Neural crest cell (in vitro differentiated cells): ENCODE measurements at regions not wholly inside any gene's neighbourhood (a gene's known extent, or its start where the extent isn't known, plus 50 kb on each side); places are given as distances from the start of the nearest gene placed in this dataset.

Experiments
- DNase-seq: peaks from one replicate; pipeline ENCODE4 v3.0.0; 2021; ENCODE audit warnings: low read depth, mixed read lengths, low spot score
- H3K27ac Mint-ChIP-seq: one replicate; pipeline ENCODE4 v1.8.0; 2021; ENCODE audit warnings: mild to moderate bottlenecking, mixed read lengths; ENCODE audit not compliant: unreplicated experiment
- H3K27me3 Mint-ChIP-seq: 2 replicates; pipeline ENCODE4 v1.8.0; 2021; ENCODE audit warnings: low read depth, mild to moderate bottlenecking, mixed read lengths
- H3K36me3 Mint-ChIP-seq: 2 replicates; pipeline ENCODE4 v1.8.0; 2021; ENCODE audit warnings: low read depth, mild to moderate bottlenecking, mixed read lengths
- H3K4me1 Mint-ChIP-seq: 2 replicates; pipeline ENCODE4 v1.8.0; 2021; ENCODE audit warnings: mixed read lengths
- H3K4me3 Mint-ChIP-seq: one replicate; pipeline ENCODE4 v1.8.0; 2021; ENCODE audit warnings: mild to moderate bottlenecking, mixed read lengths
- H3K9me3 Mint-ChIP-seq: 2 replicates; pipeline ENCODE4 v1.8.0; 2021; ENCODE audit warnings: mixed read lengths
- TF ChIP-seq, protein P1 (sequence below): fragments of 200-600 bp; sonication (generic); conservative IDR thresholded peaks from 2 replicates; pipeline ENCODE4 v1.5.0; 2021; ENCODE audit warnings: antibody characterized with exemption, mild to moderate bottlenecking

GRCh38 chr5:98576275-98576674 lies 197.2 kb upstream of the RGMB start:
- TF ChIP-seq, protein P1, sequence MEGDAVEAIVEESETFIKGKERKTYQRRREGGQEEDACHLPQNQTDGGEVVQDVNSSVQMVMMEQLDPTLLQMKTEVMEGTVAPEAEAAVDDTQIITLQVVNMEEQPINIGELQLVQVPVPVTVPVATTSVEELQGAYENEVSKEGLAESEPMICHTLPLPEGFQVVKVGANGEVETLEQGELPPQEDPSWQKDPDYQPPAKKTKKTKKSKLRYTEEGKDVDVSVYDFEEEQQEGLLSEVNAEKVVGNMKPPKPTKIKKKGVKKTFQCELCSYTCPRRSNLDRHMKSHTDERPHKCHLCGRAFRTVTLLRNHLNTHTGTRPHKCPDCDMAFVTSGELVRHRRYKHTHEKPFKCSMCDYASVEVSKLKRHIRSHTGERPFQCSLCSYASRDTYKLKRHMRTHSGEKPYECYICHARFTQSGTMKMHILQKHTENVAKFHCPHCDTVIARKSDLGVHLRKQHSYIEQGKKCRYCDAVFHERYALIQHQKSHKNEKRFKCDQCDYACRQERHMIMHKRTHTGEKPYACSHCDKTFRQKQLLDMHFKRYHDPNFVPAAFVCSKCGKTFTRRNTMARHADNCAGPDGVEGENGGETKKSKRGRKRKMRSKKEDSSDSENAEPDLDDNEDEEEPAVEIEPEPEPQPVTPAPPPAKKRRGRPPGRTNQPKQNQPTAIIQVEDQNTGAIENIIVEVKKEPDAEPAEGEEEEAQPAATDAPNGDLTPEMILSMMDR: no peak
- no peak for DNase-seq
- H3K27ac Mint-ChIP-seq: peak overlapping the region; percentile 45
- peaks cover 7% of the 10 kb centered on the region for H3K9me3 Mint-ChIP-seq
- peaks cover 68% of the 10 kb centered on the region for H3K4me1 Mint-ChIP-seq
- no peak overlapping the region for H3K4me3 Mint-ChIP-seq
- peaks cover 25% of the 10 kb centered on the region for H3K36me3 Mint-ChIP-seq
- no peaks in the 10 kb centered on the region for H3K27me3 Mint-ChIP-seq

DNA sequence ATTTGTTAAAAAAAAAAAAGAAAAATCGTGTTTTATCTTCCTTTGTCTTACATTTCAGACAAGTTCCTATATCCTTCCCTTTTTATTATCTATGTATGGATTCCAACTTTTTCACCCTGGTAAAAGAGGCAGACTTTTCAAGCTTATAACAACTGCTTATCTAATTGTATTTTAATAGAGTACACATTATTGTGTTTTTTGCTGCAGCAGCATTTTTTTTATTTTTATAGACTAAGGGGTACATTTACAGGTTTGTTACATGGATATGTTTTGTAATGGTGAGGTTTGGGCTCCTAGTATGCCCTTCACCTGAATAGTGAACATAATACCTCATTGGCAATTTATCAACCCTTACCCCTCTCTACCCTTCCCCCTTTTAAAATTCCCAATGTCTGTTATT lies 195.0 kb upstream of the RGMB start:
- no peak for DNase-seq
- H3K4me3 Mint-ChIP-seq: no peak overlapping the region
- TF ChIP-seq, protein P1: no peak
- H3K9me3 Mint-ChIP-seq: peaks cover 6% of the 10 kb centered on the region
- H3K4me1 Mint-ChIP-seq: peaks cover 56% of the 10 kb centered on the region
- H3K27ac Mint-ChIP-seq: no peak overlapping the region
- H3K36me3 Mint-ChIP-seq: peaks cover 19% of the 10 kb centered on the region
- H3K27me3 Mint-ChIP-seq: no peaks in the 10 kb centered on the region

DNA sequence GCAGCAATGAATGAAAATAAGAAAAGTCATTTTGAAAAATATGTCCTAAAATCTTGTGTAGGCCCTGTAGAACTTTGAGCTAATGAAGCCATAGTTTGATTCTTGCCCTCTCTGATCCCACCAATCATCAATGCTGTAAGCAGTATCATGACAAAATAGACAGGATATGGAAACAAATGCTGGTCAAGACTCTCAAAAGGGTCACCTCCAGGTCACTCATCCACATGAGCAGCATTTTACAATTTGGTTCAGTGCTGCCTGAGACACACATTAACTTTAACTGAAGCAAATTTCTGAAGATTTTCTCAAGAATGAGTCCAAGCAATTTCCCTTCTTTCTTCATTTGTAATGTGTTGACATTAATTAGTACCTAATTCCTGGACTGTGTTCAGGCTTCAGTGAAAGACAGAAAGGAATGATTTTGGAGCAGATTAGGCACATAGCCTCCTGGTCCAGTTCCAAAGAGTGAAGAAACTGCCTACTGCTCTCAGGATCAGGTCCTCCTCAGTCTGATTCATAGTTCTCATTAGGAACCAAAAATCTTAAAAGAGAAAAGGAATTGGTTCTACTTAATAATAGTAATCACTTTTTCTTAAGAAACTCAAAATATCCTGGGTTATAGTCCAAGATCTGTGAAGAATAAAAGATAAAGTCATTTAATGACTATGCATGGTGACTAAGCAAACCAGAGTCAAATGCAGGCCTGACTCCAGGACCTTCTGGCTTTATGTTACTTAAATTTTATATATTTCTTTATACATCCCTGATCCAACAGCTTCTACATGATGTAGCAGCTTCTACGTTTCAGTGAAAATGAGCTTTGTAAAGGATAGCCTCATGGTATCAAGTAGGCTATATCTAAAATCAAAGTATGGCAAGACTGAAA lies 192.1 kb upstream of the RGMB start:
- peaks cover 43% of the 10 kb centered on the region for H3K4me1 Mint-ChIP-seq
- no peak for DNase-seq
- TF ChIP-seq, protein P1: no peak

DNA sequence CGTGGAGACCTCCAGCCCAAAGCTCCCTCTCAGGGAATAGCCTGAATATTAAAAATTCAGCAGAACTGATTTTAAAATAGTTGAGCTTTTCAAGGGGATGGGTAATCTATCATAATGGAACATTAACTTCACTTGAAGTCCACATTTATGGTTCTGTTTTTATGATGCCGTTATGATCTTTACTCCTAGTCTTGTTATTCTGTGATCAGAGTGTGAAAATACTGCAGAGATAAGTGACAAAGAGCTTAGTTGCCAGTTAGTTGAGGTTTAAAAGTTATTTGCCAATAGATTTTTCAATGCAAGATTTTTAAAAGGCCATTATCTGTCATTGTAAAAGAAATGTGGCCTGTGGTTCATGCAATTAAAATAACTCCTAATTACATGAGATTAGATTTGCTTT lies 189.9 kb upstream of the RGMB start:
- Mint-ChIP-seq H3K27ac (peak overlapping the region; percentile 3), H3K9me3 (peaks cover 6% of the 10 kb centered on the region), H3K36me3 (no peaks in the 10 kb centered on the region), H3K4me1 (peaks cover 31% of the 10 kb centered on the region), H3K27me3 (no peaks in the 10 kb centered on the region), H3K4me3 (no peak overlapping the region)
- TF ChIP-seq, protein P1: no peak
- DNase-seq: no peak

More for the DNA sequence above, 192.1 kb upstream of the RGMB start:
- peaks cover 6% of the 10 kb centered on the region for H3K9me3 Mint-ChIP-seq
- no peak overlapping the region for H3K4me3 Mint-ChIP-seq
- H3K27me3 Mint-ChIP-seq: no peaks in the 10 kb centered on the region
- H3K27ac Mint-ChIP-seq: no peak overlapping the region
- H3K36me3 Mint-ChIP-seq: peaks cover 2% of the 10 kb centered on the region

- no peak overlapping the region for H3K4me3 Mint-ChIP-seq
- TF ChIP-seq, protein P1: no peak
- DNase-seq: no peak
- no peaks in the 10 kb centered on the region for H3K36me3 Mint-ChIP-seq
- H3K9me3 Mint-ChIP-seq: peaks cover 9% of the 10 kb centered on the region
- no peaks in the 10 kb centered on the region for H3K27me3 Mint-ChIP-seq
- peaks cover 21% of the 10 kb centered on the region for H3K4me1 Mint-ChIP-seq
- H3K27ac Mint-ChIP-seq: no peak overlapping the region
These were observed 187.7 kb upstream of the RGMB start for GRCh38 chr5:98585661-98586310.
